B cell (primary cell): ENCODE measurements at regions not wholly inside any gene's neighbourhood (a gene's known extent, or its start where the extent isn't known, plus 50 kb on each side); places are given as distances from the start of the nearest gene placed in this dataset.

Source experiments
- ATAC-seq: fragments of 200-7000 bp; cut with Tn5 transposase; one replicate; pipeline ENCODE4 v1.10.0; 2021; ENCODE audit warnings: low read depth, mild to moderate bottlenecking, moderate number of reproducible peaks, moderate library complexity
- CTCF ChIA-PET: fragments of 350-600 bp; sonication (Branson Sonifier 250); formaldehyde crosslinking; loops from one replicate; lab custom pipeline; 2021; ENCODE audit warnings: antibody characterized with exemption, inconsistent platforms; lab: Charles Lee
- POLR2A ChIA-PET: fragments of 350-600 bp; sonication (Branson Sonifier 250); formaldehyde crosslinking; loops from one replicate; lab custom pipeline; 2021; ENCODE audit warnings: antibody characterized with exemption; lab: Charles Lee
- DNase-seq: peaks from one replicate; pipeline ENCODE4 v3.0.0; 2013
- H2AFZ ChIP-seq: 2 replicates; pipeline ENCODE4 v1.6.1; 2012; ENCODE audit warnings: mild to moderate bottlenecking, low read depth, low read length; ENCODE audit not compliant: insufficient read depth, poor library complexity, severe bottlenecking
- H3K27ac ChIP-seq, 2 donors: 1 replicate in 1 of 2; 2 replicates in 1 of 2; pipeline ENCODE4 v1.5.1; 2012 to 2013; ENCODE audit warnings: low read length in 2 of 2, mild to moderate bottlenecking in 2 of 2, moderate library complexity in 1 of 2
- H3K27me3 ChIP-seq, 4 experiments: fragments of 200-600 bp in 1 of 4; sonication (generic) in 1 of 4; replicated peaks in 1 of 4; 1 replicate in 2 of 4; 2 replicates in 2 of 4; pipeline versions ENCODE4 v1.6.1 to v1.7.0; 2013 to 2016; ENCODE audit warnings: low read length in 3 of 4, mild to moderate bottlenecking in 2 of 4, mixed read lengths in 1 of 4, moderate library complexity in 1 of 4; ENCODE audit not compliant: insufficient read depth in 4 of 4, control insufficient read depth in 3 of 4; ENCODE audit errors: control extremely low read depth in 1 of 4
- H3K36me3 ChIP-seq, 2 experiments: replicated peaks in 1 of 2; 1 replicate in 1 of 2; 2 replicates in 1 of 2; pipeline versions ENCODE4 v1.6.1 to v1.7.1; 2013; ENCODE audit warnings: low read length in 1 of 2; ENCODE audit not compliant: insufficient read depth in 2 of 2, control insufficient read depth in 1 of 2; ENCODE audit errors: control extremely low read depth in 1 of 2, extremely low read depth in 1 of 2
- H3K4me1 ChIP-seq, 2 donors: fragments of 200-600 bp in 1 of 2; sonication (generic) in 1 of 2; 1 replicate in 1 of 2; 2 replicates in 1 of 2; pipeline versions ENCODE4 v1.5.1 to v1.6.1; 2013 to 2017; ENCODE audit warnings: low read length in 2 of 2; ENCODE audit not compliant: control insufficient read depth in 2 of 2, insufficient read depth in 2 of 2
- H3K4me2 ChIP-seq: replicated peaks from 2 replicates; pipeline ENCODE3; 2012; ENCODE audit warnings: mild to moderate bottlenecking, low read depth, low read length; ENCODE audit not compliant: poor library complexity, severe bottlenecking
- H3K4me3 ChIP-seq, 5 experiments: fragments of 200-600 bp in 1 of 5; sonication (generic) in 1 of 5; 1 replicate in 3 of 5; 2 replicates in 2 of 5; pipeline versions ENCODE4 v1.5.1 to v1.7.0; 2011 to 2016; ENCODE audit warnings: low read length in 4 of 5, mild to moderate bottlenecking in 4 of 5, low read depth in 2 of 5, control low read depth in 1 of 5, moderate library complexity in 1 of 5; ENCODE audit not compliant: insufficient read depth in 1 of 5; ENCODE audit errors: control extremely low read depth in 1 of 5, extremely low read depth in 1 of 5
- H3K79me2 ChIP-seq: fragments of 200-600 bp; sonication (generic); one replicate; pipeline ENCODE4 v1.6.0; 2016; ENCODE audit warnings: low read length; ENCODE audit not compliant: control insufficient read depth, insufficient read depth
- H3K9ac ChIP-seq: fragments of 200-600 bp; sonication (generic); 2 replicates; pipeline ENCODE4 v1.6.1; 2017; ENCODE audit warnings: mild to moderate bottlenecking, low read length, moderate library complexity
- H3K9me3 ChIP-seq, 3 donors: one replicate each; pipeline versions ENCODE4 v1.6.1 to v1.7.1; 2013; ENCODE audit warnings: low read length in 2 of 3; ENCODE audit not compliant: control insufficient read depth in 2 of 3, insufficient read depth in 1 of 3; ENCODE audit errors: control extremely low read depth in 1 of 3
- H4K20me1 ChIP-seq: 2 replicates; pipeline ENCODE4 v1.6.0; 2012; ENCODE audit warnings: mild to moderate bottlenecking, low read length; ENCODE audit not compliant: insufficient read depth, control insufficient read depth, poor library complexity, severe bottlenecking
- H3K27ac Mint-ChIP-seq: one replicate; pipeline ENCODE4 v1.8.0; 2021; ENCODE audit warnings: mixed read lengths
- H3K27me3 Mint-ChIP-seq: one replicate; pipeline ENCODE4 v1.8.0; 2021; ENCODE audit warnings: mixed read lengths
- H3K4me1 Mint-ChIP-seq: one replicate; pipeline ENCODE4 v1.8.0; 2021; ENCODE audit warnings: mixed read lengths
- H3K4me3 Mint-ChIP-seq: one replicate; pipeline ENCODE4 v1.8.0; 2021; ENCODE audit warnings: mixed read lengths
- H3K9me3 Mint-ChIP-seq: one replicate; pipeline ENCODE4 v1.8.0; 2022; ENCODE audit warnings: mixed read lengths; ENCODE audit not compliant: insufficient read depth
- EZH2 ChIP-seq: IDR thresholded peaks from 2 replicates; pipeline ENCODE4 v1.6.1; 2012; ENCODE audit warnings: borderline replicate concordance, low read depth, mild to moderate bottlenecking, moderate library complexity, low read length; ENCODE audit not compliant: insufficient read depth, poor library complexity, severe bottlenecking
- WGBS: methylation state at CpG from one replicate; pipeline ENCODE4 v1.1.5; 2013; ENCODE audit warnings: missing lambda C conversion rate; ENCODE audit not compliant: insufficient coverage; 5-methylcytosine and 5-hydroxymethylcytosine counted together
- intact Hi-C: fragments of 100-400 bp; cut with micrococcal nuclease; formaldehyde crosslinking; loops from one replicate; pipeline ENCODE4 v1.10.0; 2022
- TF ChIP-seq, protein P1 (sequence below): fragments of 200-600 bp; IDR thresholded peaks from one replicate; pipeline ENCODE4 v1.8.0; 2022; ENCODE audit warnings: antibody characterized with exemption, mild to moderate bottlenecking

DNA sequence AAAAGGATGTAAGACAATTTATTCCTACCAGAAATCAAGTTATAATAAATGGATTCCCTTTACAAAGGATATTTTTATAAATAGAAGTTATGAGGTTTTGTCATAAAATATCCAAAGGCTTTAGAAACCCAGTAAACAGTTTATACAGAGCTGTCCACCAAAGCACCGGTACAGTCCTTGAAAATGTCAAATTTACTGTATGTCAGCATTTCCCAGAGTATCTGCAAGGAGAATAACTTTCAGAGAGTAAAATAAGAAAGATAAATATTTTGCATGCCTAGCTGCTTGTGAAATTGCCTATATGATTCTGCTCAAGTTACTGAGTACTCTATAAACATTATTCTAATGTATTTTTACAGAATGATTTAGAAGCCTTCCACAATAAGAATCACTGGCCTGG is 923.3 kb upstream of the DDX18 start:
- no peak overlapping the region for H3K4me3 Mint-ChIP-seq
- H3K4me1 ChIP-seq, result no peaks in the 10 kb centered on the region

GRCh38 chr2:116911540-116911939 is 903.0 kb upstream of the DDX18 start:
- no peak overlapping the region for H3K4me3 ChIP-seq
- H3K9me3 ChIP-seq, result no peaks in the 10 kb centered on the region
- Mint-ChIP-seq H3K4me1 (no peaks in the 10 kb centered on the region), H3K9me3 (no peaks in the 10 kb centered on the region), H3K27ac (no peak overlapping the region), H3K27me3 (no peaks in the 10 kb centered on the region), H3K4me3 (no peak overlapping the region)
- no peak for DNase-seq
- H3K36me3 ChIP-seq, result no peaks in the 10 kb centered on the region
- no peak overlapping the region for H3K4me2 ChIP-seq
- TF ChIP-seq EZH2, result no peak
- TF ChIP-seq, protein P1, sequence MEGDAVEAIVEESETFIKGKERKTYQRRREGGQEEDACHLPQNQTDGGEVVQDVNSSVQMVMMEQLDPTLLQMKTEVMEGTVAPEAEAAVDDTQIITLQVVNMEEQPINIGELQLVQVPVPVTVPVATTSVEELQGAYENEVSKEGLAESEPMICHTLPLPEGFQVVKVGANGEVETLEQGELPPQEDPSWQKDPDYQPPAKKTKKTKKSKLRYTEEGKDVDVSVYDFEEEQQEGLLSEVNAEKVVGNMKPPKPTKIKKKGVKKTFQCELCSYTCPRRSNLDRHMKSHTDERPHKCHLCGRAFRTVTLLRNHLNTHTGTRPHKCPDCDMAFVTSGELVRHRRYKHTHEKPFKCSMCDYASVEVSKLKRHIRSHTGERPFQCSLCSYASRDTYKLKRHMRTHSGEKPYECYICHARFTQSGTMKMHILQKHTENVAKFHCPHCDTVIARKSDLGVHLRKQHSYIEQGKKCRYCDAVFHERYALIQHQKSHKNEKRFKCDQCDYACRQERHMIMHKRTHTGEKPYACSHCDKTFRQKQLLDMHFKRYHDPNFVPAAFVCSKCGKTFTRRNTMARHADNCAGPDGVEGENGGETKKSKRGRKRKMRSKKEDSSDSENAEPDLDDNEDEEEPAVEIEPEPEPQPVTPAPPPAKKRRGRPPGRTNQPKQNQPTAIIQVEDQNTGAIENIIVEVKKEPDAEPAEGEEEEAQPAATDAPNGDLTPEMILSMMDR, result no peak
- intact Hi-C loops, result no loop called here
- no peak overlapping the region for H2AFZ ChIP-seq
- no peak for ATAC-seq
- H3K79me2 ChIP-seq, result no peaks in the 10 kb centered on the region
- no peaks in the 10 kb centered on the region for H3K4me1 ChIP-seq
- H3K27me3 ChIP-seq, result no peaks in the 10 kb centered on the region
- no peak overlapping the region for H3K27ac ChIP-seq
- no peak overlapping the region for H3K9ac ChIP-seq
- POLR2A ChIA-PET, result no interaction called here
- CTCF ChIA-PET, result interaction anchor here (0.5 kb wide), 1 partner anchor 10 kb away, joined by 3 read pairs; no protein-coding TSS in a partner anchor
- H4K20me1 ChIP-seq, result no peaks in the 10 kb centered on the region

More for the DNA sequence above, 923.3 kb upstream of the DDX18 start:
- intact Hi-C loops, result no loop called here
- Mint-ChIP-seq H3K4me1 (no peaks in the 10 kb centered on the region), H3K27me3 (no peaks in the 10 kb centered on the region), H3K27ac (no peak overlapping the region), H3K9me3 (peaks cover 13% of the 10 kb centered on the region)
- H3K27me3 ChIP-seq, result no peaks in the 10 kb centered on the region
- no peak overlapping the region for H3K4me3 ChIP-seq
- peaks cover 0 to 6% (median 3%) of the 10 kb centered on the region in 3 donors for H3K9me3 ChIP-seq
- H3K4me2 ChIP-seq, result no peak overlapping the region
- ATAC-seq (no peak), DNase-seq (no peak)
- ChIA-PET POLR2A (no interaction called here), CTCF (no interaction called here)
- no peak overlapping the region for H3K9ac ChIP-seq
- no CpG with 5 or more reads among the region's 1 CpG for WGBS
- H4K20me1 ChIP-seq, result no peaks in the 10 kb centered on the region
- TF ChIP-seq EZH2, result no peak
- TF ChIP-seq, protein P1, result no peak
- no peaks in the 10 kb centered on the region for H3K79me2 ChIP-seq
- H2AFZ ChIP-seq, result no peak overlapping the region
- H3K27ac ChIP-seq, result no peak overlapping the region
- H3K36me3 ChIP-seq, result no peaks in the 10 kb centered on the region
